DMS 273 treated with DMSO at 0.1 percent for 48 hours (cell line): ENCODE measurements at regions not wholly inside any gene's neighbourhood (a gene's known extent, or its start where the extent isn't known, plus 50 kb on each side); places are given as distances from the start of the nearest gene placed in this dataset.

Experiments used
- DNase-seq: peaks from one replicate; lab custom pipeline; 2025; lab: John Stamatoyannopoulos, UW

DNA sequence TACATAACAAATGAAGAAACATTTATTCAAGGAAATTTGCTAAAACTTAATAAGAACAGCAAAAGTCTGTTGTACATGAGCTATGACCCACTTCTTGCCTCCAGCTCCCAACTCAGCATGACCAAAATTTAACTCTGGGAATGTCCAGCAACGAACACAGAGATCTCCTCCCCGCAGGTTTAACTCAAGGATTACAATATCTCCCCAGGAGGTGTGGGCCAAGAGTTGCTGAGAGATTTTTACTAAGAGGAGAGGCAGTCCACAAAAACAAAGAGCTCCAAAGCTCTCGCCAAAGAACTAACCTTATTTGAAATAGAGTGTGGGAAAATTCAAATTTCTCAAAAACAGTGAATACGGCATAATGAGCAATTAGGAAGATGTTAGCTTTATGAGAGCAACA, 318.5 kb downstream of the GRB14 start:
- DNase-seq: no peak

- DNase-seq: no peak
Observed at GRCh38 chr2:164288235-164288634, 333.0 kb downstream of the GRB14 start.

DNA sequence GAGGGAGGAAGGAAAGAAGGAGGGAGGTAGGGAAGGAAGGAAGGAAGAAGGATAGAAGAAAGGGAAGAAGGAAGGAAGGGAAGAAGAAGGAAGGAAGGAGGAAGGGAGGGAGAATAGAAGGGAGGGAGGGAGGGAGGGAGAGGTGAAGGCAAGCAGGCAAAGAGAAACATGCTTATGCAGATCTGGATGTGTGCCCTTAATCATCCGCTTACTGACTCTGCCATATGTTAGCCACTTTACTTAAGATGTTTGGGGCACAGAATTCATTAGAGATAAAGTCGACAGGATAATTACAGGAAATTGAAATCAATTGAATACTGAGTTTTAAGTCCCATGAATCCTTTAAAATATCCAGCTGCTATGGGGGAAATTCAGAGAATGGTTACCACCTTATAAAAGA, 334.2 kb downstream of the GRB14 start:
- peak; percentile 91 for DNase-seq

GRCh38 chr2:164285576-164285975, 335.7 kb downstream of the GRB14 start:
- DNase-seq: no peak

DNA sequence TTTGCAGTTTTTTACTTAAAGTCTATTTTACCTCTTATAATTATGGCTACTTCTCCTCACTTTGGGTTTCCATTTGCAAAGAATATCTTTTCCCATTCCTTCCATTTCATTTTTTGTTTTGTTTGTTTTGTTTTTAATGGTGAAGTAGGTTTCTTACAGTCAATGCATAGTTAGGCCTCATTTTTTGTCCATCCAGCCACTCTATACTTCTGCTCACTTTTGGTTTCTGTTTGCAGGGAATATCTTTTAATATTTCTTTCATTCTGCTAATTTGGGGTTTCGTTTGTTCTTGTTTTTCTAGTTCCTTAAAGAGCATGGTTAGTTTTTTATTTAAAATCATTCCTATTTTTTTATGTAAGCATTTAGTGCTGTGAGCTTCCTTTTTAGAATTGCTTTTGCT, 339.4 kb downstream of the GRB14 start:
- no peak for DNase-seq

- DNase-seq: no peak
Observed at GRCh38 chr2:164275659-164276058, 345.6 kb downstream of the GRB14 start.

DNA sequence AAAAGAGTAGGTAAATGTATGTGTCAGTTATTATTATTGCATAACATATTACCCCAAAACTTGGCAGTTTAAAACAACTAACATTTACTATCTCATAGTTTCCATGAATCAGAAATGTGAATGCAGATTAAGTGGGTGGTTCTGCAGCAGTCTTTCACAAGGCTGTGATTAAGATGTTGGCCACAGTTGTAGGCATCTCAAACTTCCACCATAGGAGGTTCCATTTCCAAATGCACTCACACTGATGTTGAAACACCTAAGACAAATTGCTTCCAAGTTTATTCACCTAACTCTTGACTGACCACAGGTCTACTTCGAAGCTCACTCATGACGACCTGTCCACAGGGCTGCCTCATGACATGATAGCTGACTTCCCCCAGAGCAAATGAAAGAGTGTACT, 360.8 kb downstream of the GRB14 start:
- DNase-seq: no peak

GRCh38 chr2:164257742-164258141, 363.5 kb downstream of the GRB14 start:
- peak; percentile 58 for DNase-seq

DNA sequence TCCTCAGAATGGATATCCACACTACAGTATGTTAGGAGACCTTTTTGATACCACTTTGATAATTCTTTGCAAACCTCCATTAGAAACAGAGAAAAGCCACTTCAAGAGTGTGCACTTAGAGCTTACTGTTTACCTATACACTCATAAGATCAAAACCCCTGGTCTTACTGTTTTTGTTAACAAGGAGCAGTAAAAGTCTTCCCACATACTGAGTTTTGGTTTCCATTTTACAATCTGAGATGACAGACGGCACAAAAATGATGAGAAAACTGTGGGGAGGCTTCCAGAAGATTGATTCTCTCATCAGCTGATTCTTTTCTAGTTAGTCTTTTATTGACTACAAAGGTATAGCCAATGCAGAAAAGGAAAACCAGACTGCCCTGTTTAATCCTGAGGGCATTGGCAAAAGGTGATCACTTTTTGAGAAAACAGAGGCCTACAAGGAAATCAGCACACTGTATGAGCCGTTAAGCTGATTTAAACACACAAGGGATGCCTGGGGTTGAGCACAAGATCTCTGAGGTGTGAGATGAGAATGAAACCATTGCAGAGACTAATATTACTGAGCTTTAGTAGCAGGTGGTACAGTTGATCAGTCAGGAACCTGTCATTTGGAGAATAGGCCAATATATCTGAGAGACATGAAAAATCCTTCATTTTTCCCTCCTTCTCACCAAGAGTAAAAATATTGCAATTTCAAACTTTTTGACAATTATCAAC, 368.6 kb downstream of the GRB14 start:
- no peak for DNase-seq

DNA sequence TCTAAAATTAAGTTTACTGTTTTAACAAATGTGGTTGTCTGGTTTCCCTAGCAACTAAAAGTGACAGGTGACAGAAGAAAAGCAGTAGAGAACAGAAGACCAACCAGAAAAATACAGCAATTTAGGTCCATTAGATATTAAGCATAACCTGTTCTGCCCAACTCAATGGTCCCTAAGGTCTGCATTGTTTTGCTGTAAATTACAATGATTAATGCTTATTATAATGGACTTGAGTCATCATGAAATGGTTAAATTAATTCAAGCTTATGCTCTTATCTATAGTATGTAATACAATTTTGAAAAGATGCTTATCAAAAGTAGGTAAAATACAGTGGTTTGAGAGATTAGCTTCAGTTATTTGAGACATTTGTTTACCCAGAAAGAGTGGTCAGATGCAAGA, 378.0 kb downstream of the GRB14 start:
- DNase-seq: no peak

DNA sequence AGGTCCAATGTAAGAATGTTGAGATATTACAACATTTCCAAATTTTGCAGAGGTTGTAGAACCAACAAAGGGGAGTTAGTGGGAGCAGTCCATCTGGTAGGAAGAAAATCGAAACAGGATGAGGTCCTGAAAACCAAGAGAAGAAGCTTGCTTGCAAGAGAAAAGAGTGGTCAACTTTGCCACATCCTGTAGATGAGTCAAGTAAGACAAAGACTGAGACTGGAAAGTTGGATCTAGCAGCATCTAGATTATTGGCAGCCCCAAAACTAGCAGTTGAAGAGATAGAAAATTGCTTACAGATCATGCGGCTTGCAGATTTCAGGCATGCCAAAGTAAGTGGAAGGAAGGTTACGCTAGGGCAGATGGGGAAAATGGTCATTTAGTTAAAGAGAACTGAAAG, 378.9 kb downstream of the GRB14 start:
- no peak for DNase-seq

- no peak for DNase-seq
Observed at GRCh38 chr2:164234074-164234473, 387.2 kb downstream of the GRB14 start.

GRCh38 chr2:164224007-164224406, 397.3 kb downstream of the GRB14 start:
- peak; percentile 9 for DNase-seq

- DNase-seq: no peak
Observed at GRCh38 chr2:164221473-164221872, 399.8 kb downstream of the GRB14 start.

DNA sequence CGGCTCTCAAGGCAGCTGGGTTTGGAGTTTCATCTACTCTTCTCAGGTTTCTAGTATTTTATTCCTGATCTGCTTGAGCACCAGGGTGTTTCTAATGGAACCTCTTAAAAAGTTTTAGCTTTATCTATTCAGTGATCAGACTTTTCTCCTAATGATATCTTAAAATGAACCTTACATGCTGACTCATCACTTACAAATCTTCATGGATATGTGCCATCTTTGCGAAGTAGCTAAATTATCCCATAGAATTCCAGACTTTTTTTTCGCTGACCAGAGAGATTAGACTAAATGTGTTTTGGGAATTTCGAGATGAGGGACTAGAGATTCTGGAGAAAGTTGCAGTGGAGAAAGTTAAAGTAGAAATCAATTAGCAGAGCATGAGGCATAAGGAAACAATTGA, 401.0 kb downstream of the GRB14 start:
- DNase-seq: no peak

DNA sequence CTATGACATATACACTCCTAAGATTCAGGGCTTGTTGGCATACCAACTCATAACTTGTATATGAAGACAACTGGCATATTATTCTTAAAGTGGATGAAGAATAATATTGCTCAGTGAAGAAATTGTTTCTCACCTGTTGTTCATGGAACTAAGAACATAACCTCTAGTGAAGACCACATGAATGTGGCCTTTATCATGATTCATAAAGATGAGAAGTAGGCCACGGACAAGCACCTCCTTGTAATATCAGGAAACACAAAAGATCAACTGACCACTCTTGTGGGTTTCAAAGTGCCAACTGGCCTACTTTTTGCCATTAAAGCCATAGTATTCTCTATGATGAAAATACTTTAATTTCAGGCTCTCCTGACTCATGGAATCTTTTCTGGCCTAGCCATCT, 407.4 kb downstream of the GRB14 start:
- no peak for DNase-seq

DNA sequence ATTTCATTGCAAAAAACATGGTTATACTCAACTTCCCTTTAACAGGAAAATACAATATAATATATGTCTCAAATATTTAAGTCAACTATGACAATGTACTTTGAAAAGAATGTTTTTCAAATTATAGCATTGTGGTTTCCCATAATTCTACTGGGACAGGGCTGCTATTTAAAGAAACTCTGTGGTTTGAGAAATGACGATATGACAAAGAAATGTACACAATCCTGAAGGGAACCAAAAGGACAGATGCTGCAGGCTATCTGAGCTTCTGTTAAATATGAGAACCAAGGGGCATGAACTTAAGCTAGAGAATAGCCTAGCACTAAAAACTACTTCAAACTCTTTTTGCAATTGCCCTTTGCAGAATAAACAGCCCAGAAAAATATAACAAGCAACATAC, 415.9 kb downstream of the GRB14 start:
- DNase-seq: no peak

- no peak for DNase-seq
Observed at GRCh38 chr2:164203131-164203530, 418.2 kb downstream of the GRB14 start.

GRCh38 chr2:164198256-164198655, 423.0 kb downstream of the GRB14 start:
- no peak for DNase-seq

GRCh38 chr2:164190700-164191099, 430.6 kb downstream of the GRB14 start:
- DNase-seq: no peak

DNA sequence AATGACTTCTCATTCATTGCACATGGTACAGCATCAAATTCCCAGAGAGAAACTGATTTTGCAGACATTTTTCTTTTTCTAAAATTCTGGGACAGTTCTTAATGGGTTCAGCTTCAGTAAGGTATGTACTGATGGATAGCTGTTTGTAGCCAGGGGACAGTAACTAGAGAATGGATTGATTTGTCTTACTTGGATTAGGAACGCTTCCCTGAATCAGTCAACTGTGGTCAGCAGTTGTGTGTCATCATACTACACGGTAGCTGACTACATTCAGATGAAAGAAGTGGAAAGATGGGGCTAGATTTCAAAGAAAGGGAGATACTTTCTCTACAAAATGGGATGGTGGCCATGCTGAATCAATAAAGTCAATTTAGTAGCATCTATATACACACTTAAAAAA, 431.4 kb downstream of the GRB14 start:
- no peak for DNase-seq

- DNase-seq: no peak
Observed at GRCh38 chr2:164187121-164187520, 434.2 kb downstream of the GRB14 start.

DNA sequence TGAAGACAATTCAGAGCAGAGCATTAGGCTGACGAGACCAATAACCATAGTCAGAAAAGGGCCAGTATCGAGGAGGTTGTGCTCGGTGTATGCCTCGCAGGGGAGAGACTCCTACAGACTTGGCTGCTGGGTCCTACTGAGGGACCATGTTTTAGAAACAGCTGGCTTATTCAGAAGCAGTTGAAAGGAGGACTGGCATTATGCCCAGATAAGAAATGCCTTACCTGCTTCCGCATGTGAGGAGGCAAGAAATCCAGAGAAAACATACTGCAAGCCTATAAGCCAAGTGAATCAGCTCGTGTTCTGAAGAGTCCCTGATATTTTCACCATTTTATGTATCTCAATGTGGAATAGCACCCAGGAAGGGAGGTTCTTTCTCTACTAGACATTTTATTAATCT, 434.7 kb downstream of the GRB14 start:
- peak; percentile 4 for DNase-seq

- DNase-seq: no peak
Observed at GRCh38 chr2:164182116-164182627, 439.1 kb downstream of the GRB14 start.
